Endothelial cell of umbilical vein (primary cell): ENCODE measurements at regions not wholly inside any gene's neighbourhood (a gene's known extent, or its start where the extent isn't known, plus 50 kb on each side); places are given as distances from the start of the nearest gene placed in this dataset.

Experiments
- BruUV-seq: library from RNA; stranded (reverse); fragments of 400-500 nt; replicated peaks from 2 replicates; lab custom pipeline; 2021; lab: Mats Ljungman, UMichigan
- CTCF ChIA-PET: fragments of 300-600, 350-600 bp; sonication (Branson Sonifier 250); formaldehyde crosslinking; loops from one replicate; lab custom pipeline; 2021; ENCODE audit warnings: antibody characterized with exemption, inconsistent platforms; lab: Charles Lee
- POLR2A ChIA-PET: fragments of 300-600, 350-600 bp; sonication (Branson Sonifier 250); formaldehyde crosslinking; loops from one replicate; lab custom pipeline; 2021; ENCODE audit warnings: antibody characterized with exemption, inconsistent platforms; lab: Charles Lee
- DNase-seq: peaks from one replicate; pipeline ENCODE4 v3.0.0-alpha.2; 2011; ENCODE audit warnings: low read depth, low spot score
- FAIRE-seq: peaks from 2 replicates; lab custom pipeline; 2011; peaks lifted over from hg19 to GRCh38; lab: Jason Lieb, UNC
- H2AFZ ChIP-seq: 2 replicates; pipeline ENCODE4 v1.6.0; 2012; ENCODE audit warnings: low read depth, low read length, control low read depth, inconsistent platforms
- H3K27ac ChIP-seq: 2 replicates; pipeline ENCODE4 v1.5.1; 2011; ENCODE audit warnings: low read depth, mild to moderate bottlenecking, control low read depth, low read length, moderate library complexity; ENCODE audit not compliant: insufficient read depth
- H3K27me3 ChIP-seq, 2 experiments: 2 replicates each; pipeline versions ENCODE4 v1.6.0 to v1.6.1; 2011; ENCODE audit warnings: low read length in 2 of 2, mixed read lengths in 1 of 2; ENCODE audit not compliant: control insufficient read depth in 2 of 2, insufficient read depth in 2 of 2
- H3K36me3 ChIP-seq, 2 experiments: 2 replicates in 1 of 2; 3 replicates in 1 of 2; pipeline ENCODE4 v1.5.1; 2011; ENCODE audit warnings: low read length in 2 of 2, mild to moderate bottlenecking in 1 of 2, moderate library complexity in 1 of 2; ENCODE audit not compliant: control insufficient read depth in 2 of 2, insufficient read depth in 2 of 2; ENCODE audit errors: extremely low read depth in 1 of 2
- H3K4me1 ChIP-seq: 3 replicates; pipeline ENCODE4 v1.5.1; 2011; ENCODE audit warnings: mild to moderate bottlenecking, low read length; ENCODE audit not compliant: control insufficient read depth, insufficient read depth; ENCODE audit errors: extremely low read depth
- H3K4me2 ChIP-seq: 2 replicates; pipeline ENCODE4 v1.6.1; 2011; ENCODE audit warnings: low read length, control low read depth, mixed read lengths; ENCODE audit not compliant: insufficient read depth
- H3K4me3 ChIP-seq, 3 experiments: fragments of 200-600 bp in 1 of 3; sonication (generic), shearing (Covaris generic) in 1 of 3; replicated peaks in 1 of 3; 2 replicates each; pipeline ENCODE4 v1.5.1; 2011 to 2016; ENCODE audit warnings: control low read depth in 3 of 3, low read length in 3 of 3, mild to moderate bottlenecking in 2 of 3, inconsistent platforms in 1 of 3, low read depth in 1 of 3, moderate library complexity in 1 of 3; ENCODE audit not compliant: insufficient read depth in 1 of 3
- H3K79me2 ChIP-seq: 2 replicates; pipeline ENCODE4 v1.6.0; 2012; ENCODE audit warnings: low read length, inconsistent platforms; ENCODE audit not compliant: control insufficient read depth, insufficient read depth
- H3K9ac ChIP-seq: replicated peaks from 2 replicates; pipeline ENCODE3; 2011; ENCODE audit warnings: low read length, control low read depth; ENCODE audit not compliant: insufficient read depth; ENCODE audit errors: extremely low read depth
- H3K9me1 ChIP-seq: replicated peaks from 3 replicates; pipeline ENCODE4 v1.6.0; 2011; ENCODE audit warnings: mild to moderate bottlenecking, low read length; ENCODE audit not compliant: control insufficient read depth, insufficient read depth; ENCODE audit errors: extremely low read depth
- H3K9me3 ChIP-seq: replicated peaks from 2 replicates; pipeline ENCODE4 v1.5.1; 2012; ENCODE audit warnings: low read length, inconsistent platforms; ENCODE audit not compliant: control insufficient read depth, insufficient read depth
- H4K20me1 ChIP-seq: replicated peaks from 2 replicates; pipeline ENCODE3; 2011; ENCODE audit warnings: mild to moderate bottlenecking, low read length; ENCODE audit not compliant: control insufficient read depth, insufficient read depth; ENCODE audit errors: extremely low read depth
- EZH2 ChIP-seq: IDR thresholded peaks from 2 replicates; pipeline ENCODE4 v1.6.1; 2012; ENCODE audit warnings: borderline replicate concordance, low read depth, mild to moderate bottlenecking, moderate library complexity, low read length, inconsistent platforms; ENCODE audit not compliant: severe bottlenecking
- FOS ChIP-seq: IDR thresholded peaks from 2 replicates; pipeline ENCODE4 v1.6.1; 2011; ENCODE audit warnings: mild to moderate bottlenecking, low read length, moderate library complexity, borderline replicate concordance; ENCODE audit not compliant: insufficient read depth
- GATA2 ChIP-seq: IDR thresholded peaks from 2 replicates; pipeline ENCODE4 v1.7.0; 2011; ENCODE audit warnings: low read depth, mild to moderate bottlenecking, moderate library complexity, mixed read lengths, low read length; ENCODE audit not compliant: insufficient read length, insufficient read depth
- JUN ChIP-seq: IDR thresholded peaks from 2 replicates; pipeline ENCODE4 v1.6.1; 2011; ENCODE audit warnings: borderline replicate concordance, low read depth; ENCODE audit not compliant: insufficient read length, insufficient read depth
- MYC ChIP-seq: IDR thresholded peaks from one replicate; pipeline ENCODE4 v1.6.1; 2011; ENCODE audit warnings: mild to moderate bottlenecking, low read depth, low read length
- POLR2A ChIP-seq: IDR thresholded peaks from 2 replicates; pipeline ENCODE4 v1.6.1; 2012; ENCODE audit warnings: low read depth, mild to moderate bottlenecking, control low read depth, low read length
- POLR2AphosphoS5 ChIP-seq: IDR thresholded peaks from 2 replicates; pipeline ENCODE4 v1.6.1; 2012; ENCODE audit warnings: low read depth, mild to moderate bottlenecking, control low read depth, low read length, moderate library complexity; ENCODE audit not compliant: insufficient read depth
- dilution Hi-C: fragments of 300-500 bp; cut with MboI; formaldehyde crosslinking; loops from one replicate; pipeline ENCODE4 v1.15.0; 2019; ENCODE audit warnings: low sequenced_read_pairs; ENCODE audit not compliant: extremely low pct_ligation_motif_present
- intact Hi-C: fragments of 100-400 bp; cut with micrococcal nuclease; formaldehyde crosslinking; loops from one replicate; pipeline ENCODE4 v1.10.0; 2022
- TF ChIP-seq, protein P1 (sequence below), 2 donors: IDR thresholded peaks; 1 replicate in 1 of 2; 2 replicates in 1 of 2; pipeline ENCODE4 v1.5.1; 2011; ENCODE audit warnings: low read length in 2 of 2, mild to moderate bottlenecking in 2 of 2, moderate library complexity in 2 of 2, control low read depth in 1 of 2, inconsistent platforms in 1 of 2, low read depth in 1 of 2; ENCODE audit not compliant: insufficient read depth in 1 of 2; ENCODE audit errors: extremely low read depth in 1 of 2
- TF ChIP-seq, protein P2 (sequence below): IDR thresholded peaks from 2 replicates; pipeline ENCODE4 v1.6.1; 2011; ENCODE audit not compliant: insufficient read depth, insufficient read length

DNA sequence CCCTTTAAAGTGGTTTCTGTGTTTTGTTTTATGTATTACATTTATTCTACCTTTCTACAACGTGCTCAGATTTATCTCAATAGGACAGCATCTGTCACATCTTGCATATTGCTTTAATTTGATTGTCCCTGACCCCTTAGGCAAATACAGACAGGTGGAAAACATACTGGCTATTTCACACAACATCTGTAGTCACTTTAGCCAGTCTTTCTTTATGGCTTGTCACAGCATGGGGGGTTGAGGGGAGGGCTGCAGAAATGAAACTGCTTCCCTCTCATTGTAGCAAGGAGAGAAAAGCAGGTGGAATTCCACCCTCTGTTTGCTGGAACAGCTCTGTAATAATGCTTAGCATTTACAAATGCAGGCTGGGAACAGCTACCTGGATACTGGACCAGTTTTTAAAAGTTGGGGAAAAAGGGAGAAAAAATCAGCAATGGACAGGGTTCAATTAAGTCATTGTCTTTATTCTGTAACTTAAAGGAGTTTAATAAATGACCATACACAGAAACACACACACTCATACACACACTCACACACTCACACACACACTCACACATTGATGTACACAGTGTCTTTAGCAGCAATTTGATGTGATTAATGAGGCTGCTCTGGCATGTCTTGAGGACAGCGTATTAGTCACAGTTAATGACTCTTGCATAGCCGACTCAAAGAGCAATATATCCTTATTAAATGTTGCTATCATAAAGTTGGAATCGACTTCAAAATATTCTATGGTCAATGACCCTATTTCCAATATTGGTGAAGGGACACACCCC is 283.7 kb upstream of the GBE1 start:
- H4K20me1 ChIP-seq: no peaks in the 10 kb centered on the region
- ChIA-PET CTCF (no interaction called here), POLR2A (no interaction called here)
- dilution Hi-C loops (no loop called here), intact Hi-C loops (no loop called here)
- H3K4me3 ChIP-seq: no peak overlapping the region
- no peaks in the 10 kb centered on the region for H3K36me3 ChIP-seq
- H3K27ac ChIP-seq: no peak overlapping the region
- H3K27me3 ChIP-seq: no peaks in the 10 kb centered on the region
- no peak overlapping the region for H3K9ac ChIP-seq
- no peaks in the 10 kb centered on the region for H3K79me2 ChIP-seq
- H3K9me1 ChIP-seq: no peaks in the 10 kb centered on the region
- H3K9me3 ChIP-seq: no peaks in the 10 kb centered on the region
- DNase-seq (no peak), FAIRE-seq (no peak)
- H3K4me1 ChIP-seq: no peaks in the 10 kb centered on the region
- no peak for TF ChIP-seq EZH2
- no peak for TF ChIP-seq JUN
- TF ChIP-seq GATA2: no peak
- TF ChIP-seq FOS: no peak
- no peak for TF ChIP-seq POLR2AphosphoS5
- no peak for TF ChIP-seq MYC
- TF ChIP-seq POLR2A: no peak
- TF ChIP-seq, protein P1, sequence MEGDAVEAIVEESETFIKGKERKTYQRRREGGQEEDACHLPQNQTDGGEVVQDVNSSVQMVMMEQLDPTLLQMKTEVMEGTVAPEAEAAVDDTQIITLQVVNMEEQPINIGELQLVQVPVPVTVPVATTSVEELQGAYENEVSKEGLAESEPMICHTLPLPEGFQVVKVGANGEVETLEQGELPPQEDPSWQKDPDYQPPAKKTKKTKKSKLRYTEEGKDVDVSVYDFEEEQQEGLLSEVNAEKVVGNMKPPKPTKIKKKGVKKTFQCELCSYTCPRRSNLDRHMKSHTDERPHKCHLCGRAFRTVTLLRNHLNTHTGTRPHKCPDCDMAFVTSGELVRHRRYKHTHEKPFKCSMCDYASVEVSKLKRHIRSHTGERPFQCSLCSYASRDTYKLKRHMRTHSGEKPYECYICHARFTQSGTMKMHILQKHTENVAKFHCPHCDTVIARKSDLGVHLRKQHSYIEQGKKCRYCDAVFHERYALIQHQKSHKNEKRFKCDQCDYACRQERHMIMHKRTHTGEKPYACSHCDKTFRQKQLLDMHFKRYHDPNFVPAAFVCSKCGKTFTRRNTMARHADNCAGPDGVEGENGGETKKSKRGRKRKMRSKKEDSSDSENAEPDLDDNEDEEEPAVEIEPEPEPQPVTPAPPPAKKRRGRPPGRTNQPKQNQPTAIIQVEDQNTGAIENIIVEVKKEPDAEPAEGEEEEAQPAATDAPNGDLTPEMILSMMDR (IDR thresholded peaks at IDR 0.05; ENCODE audit: extremely low read depth in 1 of 2, insufficient read depth in 1 of 2, low read depth in 1 of 2, low read length in 2 of 2): no peak
- TF ChIP-seq, protein P2, sequence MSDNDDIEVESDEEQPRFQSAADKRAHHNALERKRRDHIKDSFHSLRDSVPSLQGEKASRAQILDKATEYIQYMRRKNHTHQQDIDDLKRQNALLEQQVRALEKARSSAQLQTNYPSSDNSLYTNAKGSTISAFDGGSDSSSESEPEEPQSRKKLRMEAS: no peak
- BruUV-seq: no TSS peak
- H2AFZ ChIP-seq: no peak overlapping the region
- H3K4me2 ChIP-seq: no peak overlapping the region
